Esophagus muscularis mucosa (tissue), 4 donors: ENCODE measurements at regions not wholly inside any gene's neighbourhood (a gene's known extent, or its start where the extent isn't known, plus 50 kb on each side); places are given as distances from the start of the nearest gene placed in this dataset.
A peak's percentile ranks its signal among the peaks of the same experiment; 100 is the strongest.
"Not testable (repeated sequence)": the region's sequence is repeated elsewhere in the genome, so short reads cannot be mapped to it uniquely, and the experiment has no call there.

Experiments used
- DNase-seq: peaks from one replicate; pipeline ENCODE4 v3.0.0-alpha.2; 2017; ENCODE audit errors: extremely low spot score
- H3K27ac ChIP-seq, 4 donors: fragments of 200-600 bp; sonication (generic); replicated peaks in 1 of 4; 1 replicate in 3 of 4; 2 replicates in 1 of 4; pipeline ENCODE4 v1.5.1; 2016 to 2019; ENCODE audit warnings: mild to moderate bottlenecking in 1 of 4
- H3K27me3 ChIP-seq, 4 donors: fragments of 200-600 bp; sonication (generic); one replicate each; pipeline versions ENCODE4 v1.5.1 to v1.6.0; 2016 to 2019
- H3K36me3 ChIP-seq, 4 donors: fragments of 200-600 bp; sonication (generic); one replicate each; pipeline ENCODE4 v1.5.1; 2016 to 2019
- H3K4me1 ChIP-seq, 4 donors: fragments of 200-600 bp; sonication (generic); one replicate each; pipeline ENCODE4 v1.5.1; 2016 to 2019
- H3K4me3 ChIP-seq, 4 donors: fragments of 200-600 bp; sonication (generic); 1 replicate in 2 of 4; 2 replicates in 2 of 4; pipeline ENCODE4 v1.5.1; 2016 to 2019; ENCODE audit warnings: mild to moderate bottlenecking in 4 of 4, moderate library complexity in 1 of 4
- H3K9me3 ChIP-seq, 4 donors: fragments of 200-600 bp; sonication (generic); 1 replicate in 3 of 4; 2 replicates in 1 of 4; pipeline ENCODE4 v1.5.1; 2016 to 2019
- EP300 ChIP-seq: sonication (generic); formaldehyde crosslinking; IDR thresholded peaks from one replicate; pipeline ENCODE4 v1.6.1; 2017; ENCODE audit warnings: antibody characterized with exemption
- POLR2A ChIP-seq: fragments of 450-650 bp; IDR thresholded peaks from one replicate; pipeline ENCODE4 v1.6.1; 2017; ENCODE audit warnings: antibody characterized with exemption, moderate library complexity, mild to moderate bottlenecking, low read depth
- POLR2AphosphoS5 ChIP-seq, 2 donors: sonication (generic); formaldehyde crosslinking; IDR thresholded peaks; one replicate each; pipeline ENCODE4 v1.6.1; 2017; ENCODE audit warnings: antibody characterized with exemption in 2 of 2
- WGBS: methylation state at CpG from one replicate; pipeline ENCODE4 v1.1.5; 2018; 5-methylcytosine and 5-hydroxymethylcytosine counted together
- intact Hi-C: fragments of 100-400 bp; cut with DNase I; formaldehyde crosslinking; loops from one replicate; pipeline ENCODE4 v1.15.1; 2023
- TF ChIP-seq, protein P1 (sequence below), 3 experiments: fragments of 200-600 bp in 2 of 3; fragments of 450-650 bp in 1 of 3; sonication (generic) in 2 of 3; IDR thresholded peaks; one replicate each; pipeline ENCODE4 v1.5.1; 2017 to 2019; ENCODE audit warnings: antibody characterized with exemption in 3 of 3, mild to moderate bottlenecking in 2 of 3, moderate library complexity in 1 of 3

- Histone ChIP-seq H3K9me3 (no peaks in the 10 kb centered on the region), H3K4me3 (no peak overlapping the region), H3K36me3 (no peaks in the 10 kb centered on the region), H3K4me1 (no peaks in the 10 kb centered on the region), H3K27ac (no peak overlapping the region), H3K27me3 (no peaks in the 10 kb centered on the region)
- TF ChIP-seq EP300 (no peak), POLR2A (no peak), POLR2AphosphoS5 (IDR thresholded peaks at IDR 0.05) (no peak)
- TF ChIP-seq, protein P1, sequence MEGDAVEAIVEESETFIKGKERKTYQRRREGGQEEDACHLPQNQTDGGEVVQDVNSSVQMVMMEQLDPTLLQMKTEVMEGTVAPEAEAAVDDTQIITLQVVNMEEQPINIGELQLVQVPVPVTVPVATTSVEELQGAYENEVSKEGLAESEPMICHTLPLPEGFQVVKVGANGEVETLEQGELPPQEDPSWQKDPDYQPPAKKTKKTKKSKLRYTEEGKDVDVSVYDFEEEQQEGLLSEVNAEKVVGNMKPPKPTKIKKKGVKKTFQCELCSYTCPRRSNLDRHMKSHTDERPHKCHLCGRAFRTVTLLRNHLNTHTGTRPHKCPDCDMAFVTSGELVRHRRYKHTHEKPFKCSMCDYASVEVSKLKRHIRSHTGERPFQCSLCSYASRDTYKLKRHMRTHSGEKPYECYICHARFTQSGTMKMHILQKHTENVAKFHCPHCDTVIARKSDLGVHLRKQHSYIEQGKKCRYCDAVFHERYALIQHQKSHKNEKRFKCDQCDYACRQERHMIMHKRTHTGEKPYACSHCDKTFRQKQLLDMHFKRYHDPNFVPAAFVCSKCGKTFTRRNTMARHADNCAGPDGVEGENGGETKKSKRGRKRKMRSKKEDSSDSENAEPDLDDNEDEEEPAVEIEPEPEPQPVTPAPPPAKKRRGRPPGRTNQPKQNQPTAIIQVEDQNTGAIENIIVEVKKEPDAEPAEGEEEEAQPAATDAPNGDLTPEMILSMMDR (IDR thresholded peaks at IDR 0.05): no peak
- DNase-seq: no peak
- intact Hi-C loops: no loop called here
These were observed 119.5 kb upstream of the RIMBP3 start for GRCh38 chr22:18731075-18731666.

GRCh38 chr22:18730410-18730809, 118.7 kb upstream of the RIMBP3 start:
- H3K4me1 ChIP-seq, H3K27me3 ChIP-seq, H3K9me3 ChIP-seq, H3K27ac ChIP-seq, H3K36me3 ChIP-seq, H3K4me3 ChIP-seq, intact Hi-C loops: not testable (repeated sequence)
- DNase-seq: peak; percentile 100
- WGBS: 77% methylated on average over 3 of the region's 3 CpGs
